ENCODE measurements at regions not wholly inside any gene's neighbourhood (a gene's known extent, or its start where the extent isn't known, plus 50 kb on each side); places are given as distances from the start of the nearest gene placed in this dataset.

- peak; percentile 61; the same call in 1 of the 2 replicates for TF ChIP-seq PKNOX1 (IDR thresholded peaks at IDR 0.05)
- no peak for TF ChIP-seq IRF4 (IDR thresholded peaks at IDR 0.05; ENCODE audit: low read depth, low read length)
- no peak for TF ChIP-seq RELA (IDR thresholded peaks at IDR 0.05; ENCODE audit: borderline replicate concordance, partially characterized antibody)
- TF ChIP-seq ZNF622 (IDR thresholded peaks at IDR 0.05): no peak
- no peak for TF ChIP-seq ZZZ3 (IDR thresholded peaks at IDR 0.05; ENCODE audit: control insufficient read depth, insufficient read length, low read depth)
- no peak for TF ChIP-seq FOS (IDR thresholded peaks at IDR 0.05; ENCODE audit: borderline replicate concordance, extremely low read depth, insufficient read length)
- no peak for TF ChIP-seq SIN3A (IDR thresholded peaks at IDR 0.05; ENCODE audit: low read depth, low read length)
- TF ChIP-seq NBN (IDR thresholded peaks at IDR 0.05): 0 out of 2 replicates have a peak, but pooled peaks have one; percentile 50
- no peak for TF ChIP-seq ZNF24 (IDR thresholded peaks at IDR 0.05)
- no peak for TF ChIP-seq MAX (IDR thresholded peaks at IDR 0.05; ENCODE audit: low read depth, low read length)
- TF ChIP-seq HDAC2 (IDR thresholded peaks at IDR 0.05): no peak
- TF ChIP-seq PML (IDR thresholded peaks at IDR 0.05; ENCODE audit: low read length): no peak
- TF ChIP-seq STAT1 (conservative IDR thresholded peaks at IDR 0.05): no peak
- peak; percentile 57 for TF ChIP-seq RUNX3 (IDR thresholded peaks at IDR 0.05; ENCODE audit: low read length)
- peak; percentile 91 for TF ChIP-seq MTA2 (IDR thresholded peaks at IDR 0.05; ENCODE audit: low read depth)
- TF ChIP-seq REST (IDR thresholded peaks at IDR 0.05; ENCODE audit: low read depth, low read length): no peak
- no peak for TF ChIP-seq ZNF687 (IDR thresholded peaks at IDR 0.05)
- no peak for TF ChIP-seq POLR2AphosphoS5 (IDR thresholded peaks at IDR 0.05; ENCODE audit: low read length)
- no peak for TF ChIP-seq CUX1 (IDR thresholded peaks at IDR 0.05; ENCODE audit: insufficient replicate concordance, low read depth, low read length)
These were observed 1957.4 kb upstream of the TENM3 start (continued) for GRCh38 chr4:180285796-180286195.

All from GM12878 (cell line).